ENCODE measurements at regions not wholly inside any gene's neighbourhood (a gene's known extent, or its start where the extent isn't known, plus 50 kb on each side); places are given as distances from the start of the nearest gene placed in this dataset.

DNA sequence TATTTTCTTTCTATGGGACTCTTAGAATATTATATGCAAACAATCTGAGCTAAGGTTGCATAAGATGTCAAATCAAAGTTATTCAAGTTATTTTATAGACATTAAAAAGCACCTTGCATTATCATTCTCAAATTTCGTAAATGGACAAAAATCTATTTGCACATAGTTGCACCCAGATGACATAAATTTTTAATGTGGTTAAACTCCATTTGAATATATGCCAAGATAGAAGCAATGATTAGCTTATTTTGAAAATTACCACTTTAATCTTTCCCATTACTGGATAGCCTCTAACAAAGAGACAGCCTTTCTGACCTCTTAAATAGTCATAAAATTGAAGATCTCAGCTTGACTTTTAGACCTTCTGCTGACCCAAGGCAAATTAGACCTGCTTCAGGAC is 386.8 kb downstream of the RAPGEF2 start:
- ATAC-seq (no peak), DNase-seq (ENCODE audit: low read depth, low spot score) (no peak)
- intact Hi-C loops (cut with micrococcal nuclease): loop anchor here (5.0 to 10.0 kb wide), 3 partner anchors 458 to 1763 kb away; no protein-coding TSS in a partner anchor
- peaks cover 0 to 4% of the 10 kb centered on the region in 2 experiments; a peak in 1 of 4 replicates for H3K4me1 ChIP-seq (ENCODE audit: control insufficient read depth in 1 of 2, insufficient read depth in 2 of 2, low read length in 2 of 2)
- no peaks in the 10 kb centered on the region for H3K36me3 ChIP-seq (ENCODE audit: control insufficient read depth in 1 of 2, insufficient read depth in 2 of 2, low read length in 2 of 2)
- H3K4me3 ChIP-seq (replicated peaks in 1 of 2; ENCODE audit: low read depth in 1 of 2, low read length in 2 of 2): no peak overlapping the region
- no TSS peak for BruUV-seq (replicated peaks)
- no peaks in the 10 kb centered on the region for H3K79me2 ChIP-seq (ENCODE audit: insufficient read depth, low read length)
- H3K9me3 ChIP-seq (ENCODE audit: control insufficient read depth in 1 of 2, insufficient read depth in 1 of 2, low read depth in 1 of 2, low read length in 2 of 2): no peaks in the 10 kb centered on the region
- CTCF ChIA-PET: no interaction called here
- no peak overlapping the region for H3K9ac ChIP-seq (ENCODE audit: low read length)
- H3K4me2 ChIP-seq (ENCODE audit: low read length): no peak overlapping the region
- H3K9me2 ChIP-seq (ENCODE audit: insufficient read depth): no peaks in the 10 kb centered on the region
- no peaks in the 10 kb centered on the region for H4K20me1 ChIP-seq (ENCODE audit: insufficient read depth)
- no peak overlapping the region for H2AFZ ChIP-seq (ENCODE audit: low read depth, low read length, poor library complexity, severe bottlenecking)
- TF ChIP-seq SRF (IDR thresholded peaks at IDR 0.05; ENCODE audit: low read depth) (no peak), ELF1 (IDR thresholded peaks at IDR 0.05; ENCODE audit: borderline replicate concordance, low read depth) (no peak)
- H3K27ac ChIP-seq (ENCODE audit: low read depth, low read length): no peak overlapping the region
- POLR2A ChIA-PET: no interaction called here
- RAD21 ChIA-PET (ENCODE audit: low non-redundant PET in 1 of 2, low total read pairs in 2 of 2, uncharacterized antibody in 2 of 2, unreplicated experiment in 2 of 2): no interaction called here
- no peaks in the 10 kb centered on the region for H3K27me3 ChIP-seq (ENCODE audit: insufficient read depth, low read length)

GRCh38 chr4:159495515-159496236 is 392.8 kb downstream of the RAPGEF2 start:
- H3K27ac ChIP-seq (ENCODE audit: low read depth, low read length): no peak overlapping the region
- H3K27me3 ChIP-seq (ENCODE audit: insufficient read depth, low read length): no peaks in the 10 kb centered on the region
- intact Hi-C loops (cut with micrococcal nuclease): no loop called here
- ATAC-seq (no peak), DNase-seq (ENCODE audit: low read depth, low spot score) (no peak)
- CTCF ChIA-PET: no interaction called here
- BruUV-seq (replicated peaks): no TSS peak
- POLR2A ChIA-PET: no interaction called here
- H3K9ac ChIP-seq (ENCODE audit: low read length): no peak overlapping the region
- H3K4me1 ChIP-seq (ENCODE audit: control insufficient read depth in 1 of 2, insufficient read depth in 2 of 2, low read length in 2 of 2): no peaks in the 10 kb centered on the region
- H3K9me2 ChIP-seq (ENCODE audit: insufficient read depth): no peaks in the 10 kb centered on the region
- H3K9me3 ChIP-seq (ENCODE audit: control insufficient read depth in 1 of 2, insufficient read depth in 1 of 2, low read depth in 1 of 2, low read length in 2 of 2): no peaks in the 10 kb centered on the region
- RAD21 ChIA-PET (ENCODE audit: low non-redundant PET in 1 of 2, low total read pairs in 2 of 2, uncharacterized antibody in 2 of 2, unreplicated experiment in 2 of 2): no interaction called here
- no peak overlapping the region for H3K4me3 ChIP-seq (replicated peaks in 1 of 2; ENCODE audit: low read depth in 1 of 2, low read length in 2 of 2)
- H3K36me3 ChIP-seq (ENCODE audit: control insufficient read depth in 1 of 2, insufficient read depth in 2 of 2, low read length in 2 of 2): no peaks in the 10 kb centered on the region
- no peak overlapping the region for H3K4me2 ChIP-seq (ENCODE audit: low read length)
- H2AFZ ChIP-seq (ENCODE audit: low read depth, low read length, poor library complexity, severe bottlenecking): no peak overlapping the region
- H3K79me2 ChIP-seq (ENCODE audit: insufficient read depth, low read length): no peaks in the 10 kb centered on the region
- H4K20me1 ChIP-seq (ENCODE audit: insufficient read depth): no peaks in the 10 kb centered on the region
- TF ChIP-seq EZH2 (IDR thresholded peaks at IDR 0.05): no peak
- TF ChIP-seq CEBPB (IDR thresholded peaks at IDR 0.05; ENCODE audit: low read depth): no peak
- no peak for TF ChIP-seq SRF (IDR thresholded peaks at IDR 0.05; ENCODE audit: low read depth)
- TF ChIP-seq RAD21 (IDR thresholded peaks at IDR 0.05; ENCODE audit: low read depth): no peak
- TF ChIP-seq ZBTB33 (IDR thresholded peaks at IDR 0.05; ENCODE audit: extremely low read depth, insufficient replicate concordance, low read length): no peak
- no peak for TF ChIP-seq CTCF (IDR thresholded peaks at IDR 0.05 in 2 of 3, conservative IDR thresholded peaks at IDR 0.05 in 1 of 3; ENCODE audit: borderline replicate concordance in 1 of 3, insufficient read depth in 1 of 3, low read depth in 2 of 3, low read length in 2 of 3)
- TF ChIP-seq REST (IDR thresholded peaks at IDR 0.05; ENCODE audit: low read depth): no peak
- no peak for TF ChIP-seq JUND (IDR thresholded peaks at IDR 0.05)
- no peak for TF ChIP-seq POLR2A (IDR thresholded peaks at IDR 0.05; ENCODE audit: borderline replicate concordance, extremely low read depth, insufficient read depth, insufficient read length)
- TF ChIP-seq ELF1 (IDR thresholded peaks at IDR 0.05; ENCODE audit: borderline replicate concordance, low read depth): no peak
- no peak for TF ChIP-seq EZH2phosphoT487 (IDR thresholded peaks at IDR 0.05; ENCODE audit: borderline replicate concordance)
- TF ChIP-seq EGR1 (IDR thresholded peaks at IDR 0.05; ENCODE audit: low read depth): no peak
- no peak for TF ChIP-seq SIN3A (IDR thresholded peaks at IDR 0.05; ENCODE audit: low read depth)

All from HCT116 (cell line).